ENCODE measurements at regions not wholly inside any gene's neighbourhood (a gene's known extent, or its start where the extent isn't known, plus 50 kb on each side); places are given as distances from the start of the nearest gene placed in this dataset.

DNA sequence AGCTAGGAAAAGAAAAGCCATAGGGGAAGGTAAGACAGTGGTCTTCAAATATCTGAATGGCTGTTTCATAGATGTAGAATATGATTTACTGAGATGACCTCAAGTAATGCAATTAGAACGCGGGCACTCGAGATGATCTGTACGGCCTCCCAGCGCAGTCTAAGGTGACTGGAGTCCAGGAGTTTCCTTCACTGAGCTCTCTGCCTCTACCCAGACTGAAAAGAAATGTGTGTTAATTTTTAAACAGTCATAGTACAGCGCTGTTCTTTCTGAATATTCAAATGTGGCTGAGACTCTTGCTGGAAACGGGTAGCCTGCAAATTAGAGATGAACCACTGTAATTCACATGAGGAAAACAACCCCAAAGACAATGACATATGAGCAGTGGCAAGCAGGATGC, 562.4 kb upstream of the AUTS2 start:
- TF ChIP-seq CTCF (IDR thresholded peaks at IDR 0.05; ENCODE audit: unreplicated experiment): no peak
- Mint-ChIP-seq H3K4me3 (ENCODE audit: unreplicated experiment) (no peak overlapping the region), H3K27me3 (ENCODE audit: unreplicated experiment) (peaks cover 2% of the 10 kb centered on the region), H3K27ac (ENCODE audit: unreplicated experiment) (no peak overlapping the region), H3K9me3 (ENCODE audit: unreplicated experiment) (peaks cover 23% of the 10 kb centered on the region), H3K36me3 (ENCODE audit: low read depth, unreplicated experiment) (no peaks in the 10 kb centered on the region), H3K4me1 (ENCODE audit: unreplicated experiment) (no peaks in the 10 kb centered on the region)
- DNase-seq (ENCODE audit: low spot score): no peak

- no peaks in the 10 kb centered on the region for H3K4me1 Mint-ChIP-seq (ENCODE audit: unreplicated experiment)
- H3K4me3 Mint-ChIP-seq (ENCODE audit: unreplicated experiment): no peak overlapping the region
- TF ChIP-seq CTCF (IDR thresholded peaks at IDR 0.05; ENCODE audit: unreplicated experiment): no peak
Measured at GRCh38 chr7:69036301-69036700, 562.0 kb upstream of the AUTS2 start.

GRCh38 chr7:69038915-69039314, 559.4 kb upstream of the AUTS2 start:
- Mint-ChIP-seq H3K9me3 (ENCODE audit: unreplicated experiment) (peaks cover 24% of the 10 kb centered on the region), H3K4me1 (ENCODE audit: unreplicated experiment) (no peaks in the 10 kb centered on the region), H3K4me3 (ENCODE audit: unreplicated experiment) (no peak overlapping the region), H3K27ac (ENCODE audit: unreplicated experiment) (no peak overlapping the region), H3K36me3 (ENCODE audit: low read depth, unreplicated experiment) (no peaks in the 10 kb centered on the region), H3K27me3 (ENCODE audit: unreplicated experiment) (peaks cover 2% of the 10 kb centered on the region)
- TF ChIP-seq CTCF (IDR thresholded peaks at IDR 0.05; ENCODE audit: unreplicated experiment): no peak
- DNase-seq (ENCODE audit: low spot score): no peak

More at GRCh38 chr7:69036301-69036700, 562.0 kb upstream of the AUTS2 start:
- DNase-seq (ENCODE audit: low spot score): no peak
- Mint-ChIP-seq H3K27ac (ENCODE audit: unreplicated experiment) (no peak overlapping the region), H3K9me3 (ENCODE audit: unreplicated experiment) (peaks cover 23% of the 10 kb centered on the region), H3K27me3 (ENCODE audit: unreplicated experiment) (peaks cover 2% of the 10 kb centered on the region), H3K36me3 (ENCODE audit: low read depth, unreplicated experiment) (no peaks in the 10 kb centered on the region)

DNA sequence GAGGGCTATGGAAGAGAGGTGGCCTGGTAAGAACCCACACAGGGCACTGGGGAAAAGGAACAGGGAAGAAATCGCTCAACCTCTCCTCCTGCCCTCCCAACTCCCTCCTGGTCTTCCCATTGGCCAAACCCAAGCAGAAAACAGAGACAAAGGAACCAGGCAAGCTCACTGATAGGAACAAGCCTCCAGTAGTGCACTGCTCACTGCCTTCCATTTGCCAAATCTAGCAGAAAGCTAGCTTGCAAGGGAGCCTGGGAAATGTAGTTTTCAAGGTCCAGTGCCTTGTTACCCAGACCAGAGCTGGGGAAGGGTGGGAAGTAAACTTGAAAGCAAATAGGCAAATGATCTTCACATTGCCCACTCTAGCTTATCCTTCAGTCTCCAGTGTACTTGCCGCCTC, 556.1 kb upstream of the AUTS2 start:
- Mint-ChIP-seq H3K9me3 (ENCODE audit: unreplicated experiment) (peaks cover 30% of the 10 kb centered on the region), H3K4me1 (ENCODE audit: unreplicated experiment) (no peaks in the 10 kb centered on the region), H3K27me3 (ENCODE audit: unreplicated experiment) (peaks cover 2% of the 10 kb centered on the region), H3K36me3 (ENCODE audit: low read depth, unreplicated experiment) (no peaks in the 10 kb centered on the region), H3K4me3 (ENCODE audit: unreplicated experiment) (no peak overlapping the region), H3K27ac (ENCODE audit: unreplicated experiment) (no peak overlapping the region)
- no peak for DNase-seq (ENCODE audit: low spot score)
- no peak for TF ChIP-seq CTCF (IDR thresholded peaks at IDR 0.05; ENCODE audit: unreplicated experiment)

DNA sequence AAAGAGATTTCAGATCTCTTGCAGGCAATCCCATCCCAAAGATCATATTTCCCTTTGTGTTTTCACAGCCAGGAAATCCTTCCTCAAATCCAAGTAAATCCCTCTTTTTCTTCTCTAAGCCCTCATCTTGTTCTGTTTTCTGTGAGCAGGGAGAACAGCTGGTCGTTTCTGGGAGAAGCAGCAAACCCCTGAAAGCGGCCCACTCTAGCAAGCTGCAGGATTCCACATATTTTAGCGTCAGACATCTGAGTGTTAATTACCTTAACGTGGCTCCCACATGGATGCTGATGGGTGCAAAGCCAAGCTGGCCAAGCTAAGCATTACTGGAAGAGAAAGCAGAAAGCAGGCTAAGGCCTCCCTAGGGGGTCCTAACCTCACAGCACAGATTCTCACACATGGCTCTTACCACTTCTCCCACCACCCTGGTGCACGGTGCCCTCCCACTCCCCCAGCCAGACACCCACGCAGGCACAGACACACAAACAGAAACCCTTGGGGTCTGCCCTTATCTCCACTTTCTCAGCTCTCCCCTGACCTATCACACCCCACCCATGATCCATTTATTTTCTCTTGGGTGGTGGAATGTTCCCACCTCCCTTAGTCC, 551.0 kb upstream of the AUTS2 start:
- Mint-ChIP-seq H3K27me3 (ENCODE audit: unreplicated experiment) (peaks cover 5% of the 10 kb centered on the region), H3K4me3 (ENCODE audit: unreplicated experiment) (no peak overlapping the region), H3K36me3 (ENCODE audit: low read depth, unreplicated experiment) (peaks cover 4% of the 10 kb centered on the region), H3K9me3 (ENCODE audit: unreplicated experiment) (peaks cover 28% of the 10 kb centered on the region), H3K4me1 (ENCODE audit: unreplicated experiment) (no peaks in the 10 kb centered on the region), H3K27ac (ENCODE audit: unreplicated experiment) (no peak overlapping the region)
- no peak for DNase-seq (ENCODE audit: low spot score)
- TF ChIP-seq CTCF (IDR thresholded peaks at IDR 0.05; ENCODE audit: unreplicated experiment): no peak
